ENCODE measurements at regions not wholly inside any gene's neighbourhood (a gene's known extent, or its start where the extent isn't known, plus 50 kb on each side); places are given as distances from the start of the nearest gene placed in this dataset.

- no peak for DNase-seq
These were observed 109.8 kb upstream of the PCDH7 start for GRCh38 chr4:30610361-30610760.

- DNase-seq, result no peak
These were observed 105.4 kb upstream of the PCDH7 start for GRCh38 chr4:30614771-30615170.

- no peak for DNase-seq
These were observed 103.1 kb upstream of the PCDH7 start for GRCh38 chr4:30616942-30617646.

GRCh38 chr4:30617836-30618235 is 102.3 kb upstream of the PCDH7 start:
- no peak for DNase-seq

- no peak for DNase-seq
These were observed 100.5 kb upstream of the PCDH7 start for GRCh38 chr4:30619679-30620078.

- no peak for DNase-seq
These were observed 99.5 kb upstream of the PCDH7 start for GRCh38 chr4:30620711-30621110.

GRCh38 chr4:30630431-30630830 is 89.7 kb upstream of the PCDH7 start:
- no peak for DNase-seq

- no peak for DNase-seq
These were observed 87.4 kb upstream of the PCDH7 start for GRCh38 chr4:30632751-30633150.

- no peak for DNase-seq
These were observed 78.8 kb upstream of the PCDH7 start for GRCh38 chr4:30641345-30641744.

GRCh38 chr4:30642567-30642966 is 77.6 kb upstream of the PCDH7 start:
- DNase-seq, result no peak

- DNase-seq, result no peak
These were observed 66.9 kb upstream of the PCDH7 start for GRCh38 chr4:30653291-30653690.

GRCh38 chr4:30656828-30657227 is 63.3 kb upstream of the PCDH7 start:
- DNase-seq, result no peak

GRCh38 chr4:30667919-30668318 is 52.2 kb upstream of the PCDH7 start:
- no peak for DNase-seq

- no peak for DNase-seq
These were observed 50.0 kb upstream of the PCDH7 start for GRCh38 chr4:30670206-30670605.
